GM18499 (cell line): ENCODE measurements at regions not wholly inside any gene's neighbourhood (a gene's known extent, or its start where the extent isn't known, plus 50 kb on each side); places are given as distances from the start of the nearest gene placed in this dataset.
"Not testable (repeated sequence)": the region's sequence is repeated elsewhere in the genome, so short reads cannot be mapped to it uniquely, and the experiment has no call there.

Experiments
- ATAC-seq: cut with Tn5 transposase; IDR thresholded peaks from one replicate; pipeline ENCODE4 v1.9.1; 2021; ENCODE audit warnings: moderate number of reproducible peaks; ENCODE audit not compliant: insufficient read depth, unreplicated experiment

DNA sequence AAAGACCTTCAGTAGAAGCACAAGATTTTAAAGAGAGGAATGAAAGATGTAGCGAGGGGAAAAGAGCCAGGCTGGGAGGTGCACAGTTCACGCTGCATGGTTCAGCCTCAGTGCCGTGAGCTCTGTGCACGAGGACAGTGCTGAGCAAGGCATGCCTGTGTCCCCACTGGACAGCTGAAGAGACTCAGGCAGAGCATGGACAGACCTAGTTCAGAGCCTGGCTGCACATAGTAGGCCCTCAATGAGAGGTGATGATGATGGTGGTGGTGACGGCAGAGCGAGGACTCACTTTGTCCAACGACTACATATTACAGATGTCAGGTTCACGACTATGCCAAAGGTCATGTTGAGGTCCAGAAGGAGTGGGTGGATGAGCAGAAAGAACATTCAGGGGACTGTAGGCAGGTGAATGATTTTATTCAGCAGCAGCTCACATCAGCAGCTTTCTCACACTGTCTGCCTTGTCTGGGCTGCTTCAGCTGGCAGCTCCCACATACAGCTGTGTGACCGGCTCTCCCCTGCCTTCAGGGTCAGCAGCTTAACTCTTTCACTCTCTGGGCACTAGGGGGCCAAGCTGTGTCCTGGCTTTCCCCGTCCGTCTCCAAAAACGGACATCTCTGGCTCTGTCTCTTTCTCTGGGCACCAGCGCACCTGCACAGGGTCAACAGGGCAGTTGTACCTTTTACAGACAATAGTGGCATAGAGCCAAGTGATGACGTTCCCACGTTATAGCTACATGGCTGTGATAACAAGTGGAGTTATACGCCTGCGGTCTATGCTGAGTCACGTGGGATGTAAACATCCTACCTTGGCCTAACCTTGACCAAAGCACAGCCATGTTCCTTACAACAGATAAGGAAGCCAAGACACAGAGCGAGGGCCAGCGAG lies 83.4 kb upstream of the KCNK12 start:
- no peak for ATAC-seq

DNA sequence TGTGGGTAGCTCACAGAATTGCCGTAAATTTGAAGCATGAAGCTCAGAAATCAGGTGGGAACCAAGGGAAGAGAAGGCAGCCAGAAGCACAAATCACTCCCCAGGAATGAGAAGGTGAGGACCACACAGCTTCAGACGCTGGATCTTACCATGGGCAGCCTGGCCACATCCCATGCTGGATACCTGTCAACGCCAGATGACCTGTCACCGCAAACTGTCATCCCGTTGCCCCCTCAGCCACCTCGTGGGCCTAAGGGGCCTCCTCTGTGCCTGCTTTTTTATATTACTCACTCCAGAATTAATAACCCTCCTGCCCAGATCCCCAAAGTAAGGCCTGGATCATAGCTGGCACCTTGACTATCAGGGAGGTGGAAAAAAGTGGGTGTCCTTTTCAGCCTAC lies 82.3 kb upstream of the KCNK12 start:
- no peak for ATAC-seq

DNA sequence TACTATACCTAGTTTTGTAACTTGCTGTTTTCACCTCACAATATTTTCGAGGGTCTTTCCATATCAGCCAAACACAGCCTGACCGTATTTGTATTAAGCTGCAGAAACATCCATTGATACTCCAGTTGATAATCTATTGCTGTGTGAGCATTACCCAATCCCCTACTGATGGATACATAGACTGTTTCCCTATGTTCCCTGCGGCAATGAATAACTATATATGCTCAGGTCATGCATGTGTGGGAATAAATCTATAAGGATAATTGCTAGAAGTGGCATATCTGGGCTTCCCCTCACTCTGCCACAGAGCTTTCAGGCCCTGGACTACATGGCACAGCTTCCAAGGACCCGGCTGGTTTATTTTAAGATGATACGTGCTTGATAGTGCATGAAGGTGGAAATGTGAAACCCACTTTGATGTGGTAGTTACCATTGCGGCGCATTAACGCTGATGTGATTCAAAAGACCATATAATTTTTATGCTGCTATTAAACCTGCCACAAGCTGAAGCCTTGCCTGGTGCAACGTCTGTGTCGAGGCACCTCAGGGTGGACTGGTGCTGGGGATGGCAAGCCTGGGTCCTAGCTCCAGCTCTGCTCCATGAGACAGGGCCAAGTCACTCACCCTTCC lies 81.4 kb upstream of the KCNK12 start:
- no peak for ATAC-seq

DNA sequence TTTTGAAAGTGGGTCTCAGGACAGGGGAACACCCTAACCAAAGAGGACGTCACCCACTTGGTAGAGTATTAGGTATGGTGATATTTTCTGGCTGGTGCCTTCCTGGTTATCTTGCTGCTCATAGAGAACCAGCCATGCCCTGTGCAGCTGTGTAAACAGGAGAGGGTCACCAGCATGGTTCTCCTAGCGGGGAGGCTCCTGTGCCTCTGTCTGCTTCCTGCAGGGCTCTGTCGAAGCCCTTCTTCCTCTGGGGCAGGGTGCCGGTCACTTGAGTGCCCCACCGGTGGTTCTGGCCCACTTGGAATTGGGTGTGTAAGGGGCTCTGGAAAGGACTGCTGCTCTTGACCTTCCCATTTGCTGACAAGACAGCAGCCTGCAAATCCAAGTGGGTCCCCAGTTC lies 80.5 kb upstream of the KCNK12 start:
- ATAC-seq = no peak

DNA sequence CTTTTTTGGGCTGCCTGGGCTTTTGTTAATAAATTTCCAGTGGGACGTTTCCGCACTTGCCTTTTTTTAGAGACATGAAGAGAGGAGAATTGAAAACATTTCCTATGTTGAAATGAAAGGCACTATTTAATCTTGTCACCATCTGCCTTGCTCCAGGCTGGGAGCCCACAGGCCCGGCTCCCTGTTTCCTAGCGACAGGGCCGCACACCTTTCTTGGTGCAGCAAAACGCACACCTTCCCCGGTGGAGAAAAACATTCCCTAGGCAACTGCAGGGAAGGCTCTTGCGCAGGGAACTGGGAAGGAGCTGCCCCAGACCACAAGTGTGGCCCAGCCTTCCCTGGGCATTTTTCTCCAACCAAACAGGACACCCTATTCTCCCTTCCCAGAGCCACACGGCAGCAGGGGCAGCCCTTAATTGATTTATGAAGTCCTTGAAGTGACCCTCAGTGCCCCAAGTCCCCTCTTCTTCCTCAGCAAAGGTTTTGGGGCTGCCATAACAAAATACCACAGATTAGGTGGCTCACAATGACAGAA lies 79.3 kb upstream of the KCNK12 start:
- ATAC-seq = no peak

DNA sequence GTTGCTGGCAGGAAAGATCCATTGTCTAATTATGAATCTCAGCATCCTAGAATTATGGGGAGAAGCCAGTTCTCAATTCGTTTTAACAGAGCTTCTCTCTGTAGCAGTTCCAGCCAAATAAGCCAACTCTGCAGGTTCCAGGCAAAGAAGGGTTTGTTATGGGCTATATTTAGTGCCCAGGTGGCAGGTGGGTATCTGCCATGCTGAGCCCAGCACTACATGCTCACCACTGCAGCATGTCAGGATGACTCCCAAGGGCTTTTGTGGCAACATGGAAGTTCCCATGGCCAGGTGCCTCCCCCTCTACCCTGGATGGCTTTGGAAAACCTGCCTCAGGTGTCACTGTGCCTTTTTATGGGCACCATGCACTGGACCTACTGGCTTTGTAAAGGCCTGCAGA lies 74.5 kb upstream of the KCNK12 start:
- no peak for ATAC-seq

DNA sequence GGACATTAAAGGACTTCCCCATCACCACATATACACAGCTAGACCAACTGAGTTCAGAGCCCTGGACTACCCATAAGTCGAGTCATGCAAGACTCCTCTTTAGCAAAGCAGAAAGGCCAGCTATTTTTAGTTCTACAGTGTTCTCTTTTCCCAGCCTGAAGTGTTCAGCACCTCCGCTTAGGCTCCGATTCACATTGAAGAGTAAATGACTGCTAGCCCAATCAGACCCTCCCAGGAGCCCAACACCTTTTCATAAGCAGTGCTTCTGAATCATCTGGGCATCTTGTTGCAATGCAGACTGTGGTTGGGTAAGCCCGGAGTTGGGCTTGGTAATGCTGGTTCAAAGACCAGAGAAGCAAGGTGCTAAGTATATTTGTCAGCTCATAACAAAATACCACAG lies 73.6 kb upstream of the KCNK12 start:
- ATAC-seq = no peak

DNA sequence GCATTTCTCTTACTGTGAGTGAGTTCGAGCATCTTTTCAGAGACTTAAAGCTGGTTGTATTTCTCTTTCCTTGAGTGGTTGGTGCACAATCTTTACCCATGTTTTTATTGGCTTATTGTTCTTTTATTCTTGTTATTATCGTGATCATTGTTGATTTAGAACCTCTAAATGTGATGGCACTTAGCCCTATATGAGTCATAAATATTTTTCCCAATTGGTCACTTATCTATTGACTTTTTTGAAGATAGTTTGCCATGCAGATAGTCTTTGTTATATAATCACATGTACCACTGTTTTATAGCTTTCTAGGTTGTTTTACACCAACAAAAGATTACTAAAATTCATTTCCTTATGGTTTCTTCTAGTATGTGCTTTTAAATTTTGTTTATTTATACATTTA lies 70.6 kb upstream of the KCNK12 start:
- ATAC-seq = no peak

DNA sequence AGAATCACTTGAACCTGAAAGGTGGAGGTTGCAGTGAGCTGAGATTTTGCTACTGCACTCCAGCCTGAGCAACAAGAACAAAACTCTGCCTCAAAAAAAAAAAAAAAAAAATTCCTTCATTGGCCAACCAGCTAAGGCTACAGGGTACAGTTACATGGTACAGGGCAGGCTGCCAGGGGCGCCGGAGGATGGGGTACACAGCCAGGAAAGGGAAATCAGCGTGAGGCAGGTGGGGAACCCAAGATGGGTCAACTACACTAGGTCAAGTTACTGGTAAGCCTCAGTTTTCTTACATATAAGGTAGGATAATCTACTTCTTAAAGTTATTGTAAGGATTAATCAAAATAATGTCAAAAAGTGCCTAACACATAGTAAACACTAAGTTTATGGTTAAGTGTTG lies 69.6 kb upstream of the KCNK12 start:
- no peak for ATAC-seq

DNA sequence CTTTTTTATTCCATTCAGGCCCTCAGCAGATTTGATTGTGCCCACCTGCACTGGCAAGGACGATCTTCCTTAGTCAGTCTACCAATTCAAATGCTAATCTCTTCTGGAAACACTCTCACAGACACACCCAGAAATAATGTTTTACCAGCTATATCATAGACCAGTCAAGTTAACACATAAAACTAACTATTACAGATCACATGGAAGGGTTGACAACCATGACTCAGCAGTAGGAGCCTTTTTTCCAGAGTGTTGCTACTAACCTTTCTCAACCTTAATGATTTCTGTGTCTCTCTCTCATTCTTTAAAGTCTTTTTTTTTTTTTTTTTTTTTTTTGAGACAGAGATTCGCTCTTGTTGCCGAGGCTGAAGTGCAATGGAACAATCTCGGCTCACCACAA lies 68.7 kb upstream of the KCNK12 start:
- no peak for ATAC-seq

DNA sequence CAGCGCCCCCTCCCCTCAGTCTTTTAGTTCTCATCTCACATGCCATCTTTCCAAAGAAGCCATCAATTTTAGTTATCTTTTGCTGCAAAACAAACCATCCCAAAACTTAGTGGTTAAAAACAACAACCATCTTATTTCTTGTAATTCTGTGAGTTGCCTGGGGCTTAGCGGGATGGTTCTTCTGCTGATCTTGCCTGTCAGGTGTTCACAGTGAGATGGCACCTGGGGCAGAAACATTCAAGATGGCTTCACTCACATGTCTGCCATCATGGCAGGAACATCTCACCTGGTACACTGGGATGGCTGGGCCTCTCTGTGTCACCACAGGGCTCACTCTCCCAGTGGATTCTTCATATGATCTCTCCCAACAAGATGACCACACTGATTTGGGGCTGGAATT lies 67.6 kb upstream of the KCNK12 start:
- ATAC-seq = no peak

DNA sequence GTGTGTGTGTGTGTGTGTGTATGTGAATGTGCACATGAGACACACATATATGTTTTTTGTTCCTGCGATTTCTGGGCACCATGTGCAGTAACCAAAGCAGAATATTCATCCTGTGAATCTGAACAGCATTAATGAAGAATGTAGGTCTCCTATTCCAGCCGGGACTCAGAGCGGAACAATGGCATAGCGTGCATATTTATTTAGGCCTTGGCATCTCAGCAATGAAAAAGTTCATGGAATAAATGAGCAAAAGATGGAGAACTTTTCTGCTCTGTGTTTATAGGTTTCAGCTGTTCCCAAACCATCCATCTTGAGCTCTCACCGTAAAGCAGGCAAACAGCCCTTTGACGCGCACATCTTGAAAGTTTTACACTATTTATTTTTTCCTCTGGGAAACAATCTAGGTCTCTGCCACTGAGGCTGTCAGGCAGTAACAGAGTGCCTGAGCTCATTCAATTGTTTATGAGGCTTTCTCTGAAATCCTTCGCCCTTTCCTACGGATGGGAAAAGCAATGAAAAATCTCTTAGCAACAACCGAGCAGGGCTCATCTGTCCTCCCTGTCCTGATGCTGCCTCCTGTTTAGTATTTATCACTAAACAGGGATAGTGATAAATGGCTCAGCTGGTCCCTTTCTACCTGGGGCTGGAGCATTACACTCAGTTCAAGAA lies 65.9 kb upstream of the KCNK12 start:
- ATAC-seq = no peak

DNA sequence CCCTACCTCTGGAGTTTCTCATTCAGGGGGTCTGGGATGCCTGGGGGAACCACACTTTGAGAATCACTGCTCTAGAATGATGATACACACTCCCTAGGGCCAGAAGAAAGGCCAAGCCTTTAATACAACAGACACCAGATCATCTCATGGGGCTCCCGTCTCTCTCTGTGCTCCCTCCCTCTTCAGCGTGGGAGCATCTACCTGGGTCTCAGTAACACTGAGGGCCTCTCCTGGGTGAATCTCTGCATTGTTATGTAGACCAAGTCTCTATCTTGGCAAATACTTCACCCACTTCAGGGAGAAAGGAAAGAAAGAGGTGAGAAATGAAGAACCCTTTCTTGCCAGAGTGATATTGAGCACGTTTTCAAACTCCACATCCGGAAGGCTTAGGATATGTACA lies 65.4 kb upstream of the KCNK12 start:
- ATAC-seq = no peak

DNA sequence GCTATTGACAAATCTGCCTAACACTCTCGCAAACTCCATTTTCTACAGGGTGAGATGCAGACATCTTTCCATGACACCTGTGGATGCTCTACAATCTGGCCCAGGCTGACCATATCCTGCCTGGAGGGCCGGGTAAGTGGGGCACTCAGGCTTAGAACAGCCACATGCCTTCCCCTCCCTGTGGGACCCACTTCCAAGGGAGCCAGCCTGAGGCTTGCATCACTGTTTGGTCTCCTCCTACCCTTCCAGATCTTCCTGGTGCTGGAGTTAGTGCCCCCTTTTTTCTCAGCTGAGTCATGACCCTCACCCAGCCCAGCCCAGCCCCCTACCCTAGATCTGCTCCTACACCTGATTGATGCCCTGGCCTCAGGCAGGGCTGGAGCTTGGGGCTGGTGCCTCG lies 62.0 kb upstream of the KCNK12 start:
- no peak for ATAC-seq

DNA sequence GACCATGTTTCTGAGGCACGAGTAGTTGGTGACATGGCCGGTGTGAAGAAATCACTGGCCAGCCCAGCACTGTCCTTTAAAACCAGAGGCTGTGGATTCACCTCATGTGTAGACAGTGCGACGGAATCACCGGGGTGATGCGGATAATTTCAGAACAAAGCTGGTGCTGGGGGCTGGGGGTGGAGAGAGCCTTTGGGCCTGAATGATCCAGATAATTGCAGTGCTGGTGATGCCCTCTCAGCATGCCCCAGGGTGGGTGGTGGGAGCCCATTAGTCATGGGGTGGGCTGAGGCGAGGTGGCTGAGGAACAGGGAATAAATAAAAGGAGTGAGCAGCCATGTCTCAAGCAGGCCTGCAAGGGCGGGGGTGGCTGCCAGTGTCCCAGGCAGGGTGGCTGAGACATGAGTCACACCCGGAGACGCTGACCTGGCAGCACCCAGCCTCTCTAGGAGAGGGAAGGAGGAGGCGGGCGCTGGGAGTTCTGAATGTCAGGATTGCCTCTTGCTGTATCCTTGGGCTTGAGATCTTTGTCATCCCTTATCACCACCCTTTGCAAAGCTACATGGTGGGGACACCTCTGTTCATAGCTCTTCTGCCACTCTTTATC lies 61.1 kb upstream of the KCNK12 start:
- no peak for ATAC-seq

DNA sequence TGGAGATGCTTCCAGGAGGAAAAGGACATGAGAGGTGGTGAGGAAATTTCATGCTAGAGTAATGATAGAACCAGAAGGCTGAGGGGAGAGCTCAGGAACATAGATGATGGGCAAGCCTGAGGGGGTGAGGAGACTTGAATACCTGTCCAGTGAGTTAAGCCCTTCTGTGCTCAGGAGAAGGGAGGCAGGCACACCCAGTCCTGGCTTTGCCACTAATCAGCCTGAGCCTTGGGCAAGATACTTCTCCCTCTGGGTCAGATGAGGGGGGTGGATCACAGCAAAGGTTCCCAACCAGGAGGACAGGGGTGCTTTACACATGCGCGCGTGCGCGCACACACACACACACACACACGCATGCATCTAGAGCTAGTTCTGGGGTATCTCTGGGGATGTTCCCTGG lies 60.5 kb upstream of the KCNK12 start:
- no peak for ATAC-seq

DNA sequence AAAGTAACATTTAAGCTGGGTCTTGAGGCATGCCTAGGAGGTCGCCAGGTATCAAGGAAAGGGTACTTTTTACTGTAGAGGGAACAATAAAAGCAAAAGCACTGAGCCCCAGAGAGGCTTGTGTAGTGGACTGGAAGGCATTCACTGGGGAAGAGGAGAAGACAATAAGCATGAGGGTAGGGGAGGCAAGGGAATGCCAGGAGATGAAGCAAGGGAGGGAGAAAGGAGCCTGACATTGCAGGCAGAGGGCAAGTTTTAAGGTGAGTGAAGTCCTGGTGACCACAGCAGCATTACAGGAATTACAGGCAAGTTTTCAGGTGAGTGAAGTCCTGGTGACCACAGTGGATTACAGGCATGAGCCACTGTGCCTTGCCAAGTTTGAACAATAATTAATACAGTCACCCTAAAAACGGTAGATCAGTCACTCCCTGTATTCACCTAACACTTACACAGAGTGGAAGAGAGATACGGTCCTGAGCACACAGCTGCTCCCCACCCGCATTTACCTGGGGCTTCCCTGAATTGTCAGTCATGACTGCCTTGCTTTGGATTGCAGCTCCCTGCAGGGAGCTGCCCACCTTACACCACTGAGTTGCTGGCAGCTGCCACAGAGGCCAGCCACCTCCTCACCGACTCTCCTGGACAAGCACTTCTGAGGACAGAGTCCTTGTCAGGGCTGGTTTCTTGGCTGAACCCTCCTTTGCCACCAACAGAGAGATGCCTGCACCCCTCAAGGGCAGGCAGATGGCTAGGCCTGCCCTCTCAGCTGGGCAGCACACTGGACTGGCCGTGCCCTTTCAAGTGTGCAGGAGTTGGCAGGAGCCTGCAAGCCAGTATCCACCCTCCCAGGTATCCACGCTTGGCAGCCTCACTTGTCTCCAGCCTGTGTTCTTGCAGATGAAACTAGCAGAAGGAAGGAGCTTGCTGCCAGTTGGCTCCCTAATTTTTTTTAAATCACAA lies 59.0 kb upstream of the KCNK12 start:
- ATAC-seq = no peak

DNA sequence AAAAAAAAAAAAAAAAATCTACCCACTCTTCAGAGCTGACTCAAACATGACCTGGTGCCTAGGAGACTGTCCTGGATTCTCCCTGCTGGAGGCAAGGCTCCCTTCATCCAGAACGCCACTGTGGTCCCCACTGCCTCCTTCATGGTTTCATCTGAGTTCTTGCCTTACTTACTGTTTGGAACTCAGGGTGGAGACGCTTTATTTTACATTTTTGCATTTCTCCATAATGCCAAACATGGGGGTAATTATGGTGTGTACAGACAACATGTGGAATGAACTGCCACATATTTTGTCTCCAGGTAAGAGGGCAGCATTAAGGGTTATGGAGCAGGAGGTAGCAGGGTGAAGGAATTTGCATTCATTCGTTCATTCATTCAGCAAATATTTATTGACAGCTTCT lies 58.1 kb upstream of the KCNK12 start:
- ATAC-seq = no peak

DNA sequence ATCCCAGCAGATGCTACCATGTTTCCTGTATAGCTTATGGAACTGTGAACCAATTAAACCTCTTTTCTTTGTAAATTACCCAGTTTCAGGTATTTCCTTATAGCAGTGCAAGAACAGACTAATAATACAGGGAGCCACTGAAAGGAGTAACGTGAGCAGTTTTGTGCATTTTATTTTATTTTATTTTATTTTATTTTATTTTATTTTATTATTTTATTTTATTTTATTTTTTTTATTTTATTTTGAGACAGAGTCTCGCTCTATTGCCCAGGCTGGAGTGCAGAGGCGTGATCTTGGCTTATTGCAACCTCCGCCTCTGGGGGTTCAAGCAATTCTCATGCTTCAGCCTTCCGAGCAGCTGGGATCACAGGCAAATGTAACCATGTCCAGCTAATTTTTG lies 55.9 kb upstream of the KCNK12 start:
- no peak for ATAC-seq

DNA sequence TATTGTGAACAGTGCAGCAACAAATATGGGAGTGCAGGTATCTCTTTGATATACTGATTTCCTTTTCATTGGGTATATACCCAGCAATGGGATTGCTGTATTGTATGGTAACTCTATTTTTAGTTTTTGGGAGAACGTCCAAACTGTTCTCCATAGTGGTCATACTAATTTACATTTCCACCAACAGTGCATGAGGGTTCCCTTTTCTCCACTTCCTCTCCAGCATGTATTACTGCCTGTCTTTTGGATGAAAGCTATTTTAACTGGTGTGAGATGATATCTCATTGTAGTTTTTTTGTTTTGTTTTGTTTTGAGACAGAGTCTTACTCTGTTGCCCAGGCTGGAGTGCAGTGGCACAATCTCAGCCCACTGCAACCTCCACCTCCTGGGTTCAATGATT lies 52.4 kb upstream of the KCNK12 start:
- not testable (repeated sequence) for ATAC-seq
